Upper lobe of left lung (tissue), 4 donors: ENCODE measurements at regions not wholly inside any gene's neighbourhood (a gene's known extent, or its start where the extent isn't known, plus 50 kb on each side); places are given as distances from the start of the nearest gene placed in this dataset.

Source experiments
- EP300 ChIP-seq, 4 donors: sonication (generic); formaldehyde crosslinking; IDR thresholded peaks; one replicate each; pipeline ENCODE4 v1.5.1; 2017; ENCODE audit warnings: antibody characterized with exemption in 4 of 4, control low read depth in 2 of 4
- POLR2A ChIP-seq, 4 donors: fragments of 450-650 bp; IDR thresholded peaks; one replicate each; pipeline ENCODE4 v1.5.1; 2016 to 2017; ENCODE audit warnings: antibody characterized with exemption in 4 of 4, mild to moderate bottlenecking in 2 of 4
- POLR2AphosphoS5 ChIP-seq, 2 donors: sonication (generic); formaldehyde crosslinking; IDR thresholded peaks; one replicate each; pipeline ENCODE4 v1.5.1; 2017; ENCODE audit warnings: antibody characterized with exemption in 2 of 2
- TF ChIP-seq, protein P1 (sequence below), 6 experiments: fragments of 450-650 bp in 4 of 6; fragments of 200-600 bp in 2 of 6; sonication (generic) in 2 of 6; IDR thresholded peaks; one replicate each; pipeline ENCODE4 v1.5.1; 2016 to 2019; ENCODE audit warnings: antibody characterized with exemption in 6 of 6

DNA sequence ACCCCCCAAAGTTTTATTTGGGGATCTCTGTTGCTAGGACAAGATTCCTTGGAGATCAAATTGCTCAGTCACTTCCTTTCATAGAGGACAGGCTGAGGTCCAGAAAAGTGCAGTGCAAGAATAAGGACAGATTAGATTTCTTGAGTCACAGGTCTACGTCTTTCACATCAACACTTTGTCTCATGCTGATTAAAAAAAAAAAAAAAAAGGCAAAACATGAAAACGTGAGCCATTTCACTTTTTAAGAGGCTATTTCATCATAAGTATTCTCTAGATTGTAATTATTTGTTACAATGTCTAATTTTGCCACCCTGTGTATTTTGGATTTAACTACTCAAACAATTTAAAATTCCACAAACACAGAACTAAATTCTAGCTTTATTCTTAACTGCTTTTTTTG is 647.0 kb downstream of the TRAM1L1 start:
- TF ChIP-seq, protein P1, sequence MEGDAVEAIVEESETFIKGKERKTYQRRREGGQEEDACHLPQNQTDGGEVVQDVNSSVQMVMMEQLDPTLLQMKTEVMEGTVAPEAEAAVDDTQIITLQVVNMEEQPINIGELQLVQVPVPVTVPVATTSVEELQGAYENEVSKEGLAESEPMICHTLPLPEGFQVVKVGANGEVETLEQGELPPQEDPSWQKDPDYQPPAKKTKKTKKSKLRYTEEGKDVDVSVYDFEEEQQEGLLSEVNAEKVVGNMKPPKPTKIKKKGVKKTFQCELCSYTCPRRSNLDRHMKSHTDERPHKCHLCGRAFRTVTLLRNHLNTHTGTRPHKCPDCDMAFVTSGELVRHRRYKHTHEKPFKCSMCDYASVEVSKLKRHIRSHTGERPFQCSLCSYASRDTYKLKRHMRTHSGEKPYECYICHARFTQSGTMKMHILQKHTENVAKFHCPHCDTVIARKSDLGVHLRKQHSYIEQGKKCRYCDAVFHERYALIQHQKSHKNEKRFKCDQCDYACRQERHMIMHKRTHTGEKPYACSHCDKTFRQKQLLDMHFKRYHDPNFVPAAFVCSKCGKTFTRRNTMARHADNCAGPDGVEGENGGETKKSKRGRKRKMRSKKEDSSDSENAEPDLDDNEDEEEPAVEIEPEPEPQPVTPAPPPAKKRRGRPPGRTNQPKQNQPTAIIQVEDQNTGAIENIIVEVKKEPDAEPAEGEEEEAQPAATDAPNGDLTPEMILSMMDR (IDR thresholded peaks at IDR 0.05), result no peak
- TF ChIP-seq POLR2AphosphoS5 (IDR thresholded peaks at IDR 0.05) (no peak), EP300 (IDR thresholded peaks at IDR 0.05) (no peak), POLR2A (IDR thresholded peaks at IDR 0.05) (no peak)
